Lung (tissue), 11 donors: ENCODE measurements at regions not wholly inside any gene's neighbourhood (a gene's known extent, or its start where the extent isn't known, plus 50 kb on each side); places are given as distances from the start of the nearest gene placed in this dataset.

Source experiments
- ATAC-seq: fragments of 200-7000 bp; cut with Tn5 transposase; one replicate; pipeline ENCODE4 v1.9.1; 2020; ENCODE audit warnings: moderate number of reproducible peaks; ENCODE audit not compliant: insufficient read depth, low FRiP score
- DNase-seq, 3 donors: peaks; one replicate each; pipeline ENCODE4 v3.0.0-alpha.2; 2013 to 2017
- H3K27ac ChIP-seq, 2 donors: one replicate each; pipeline ENCODE4 v1.5.1; 2013; ENCODE audit warnings: mild to moderate bottlenecking in 2 of 2, moderate library complexity in 2 of 2, control low read depth in 1 of 2, inconsistent platforms in 1 of 2, low read depth in 1 of 2, low read length in 1 of 2
- H3K27me3 ChIP-seq, 3 donors: one replicate each; pipeline ENCODE4 v1.5.1; 2013; ENCODE audit warnings: low read length in 2 of 3; ENCODE audit not compliant: control insufficient read depth in 3 of 3, insufficient read depth in 3 of 3
- H3K36me3 ChIP-seq, 4 donors: one replicate each; pipeline ENCODE4 v1.5.1; 2013; ENCODE audit warnings: low read length in 4 of 4, mild to moderate bottlenecking in 1 of 4, moderate library complexity in 1 of 4; ENCODE audit not compliant: control insufficient read depth in 4 of 4, insufficient read depth in 4 of 4
- H3K4me1 ChIP-seq, 5 donors: one replicate each; pipeline ENCODE4 v1.5.1; 2013; ENCODE audit warnings: low read length in 5 of 5, mild to moderate bottlenecking in 2 of 5, moderate library complexity in 1 of 5; ENCODE audit not compliant: control insufficient read depth in 5 of 5, insufficient read depth in 5 of 5
- H3K4me3 ChIP-seq: one replicate; pipeline ENCODE4 v1.5.1; 2013; ENCODE audit warnings: mild to moderate bottlenecking, control low read depth, moderate library complexity
- H3K9ac ChIP-seq, 2 donors: one replicate each; pipeline ENCODE4 v1.5.1; 2013; ENCODE audit warnings: low read length in 2 of 2, control low read depth in 1 of 2; ENCODE audit not compliant: insufficient read depth in 1 of 2
- H3K9me3 ChIP-seq, 4 donors: one replicate each; pipeline ENCODE4 v1.5.1; 2013; ENCODE audit warnings: low read length in 3 of 4, mild to moderate bottlenecking in 1 of 4, moderate library complexity in 1 of 4; ENCODE audit not compliant: control insufficient read depth in 4 of 4, insufficient read depth in 3 of 4
- WGBS, 2 donors: extraction: QIAGEN DNeasy Blood & Tissue Kit; methylation state at CpG; one replicate each; pipeline ENCODE4 v1.1.7; 2013; 5-methylcytosine and 5-hydroxymethylcytosine counted together
- TF ChIP-seq, protein P1 (sequence below): IDR thresholded peaks from 2 replicates; pipeline ENCODE4 v1.5.1; 2012; ENCODE audit warnings: mild to moderate bottlenecking; ENCODE audit errors: control extremely low read depth, extremely low read depth
- donor health status: control.
- donor health status: control.
- donor health status: Bipolar disorder and iron deficiency.
- donor health status: healthy.
- donor health status: DM: yes; HTN: yes; CAD: no.

DNA sequence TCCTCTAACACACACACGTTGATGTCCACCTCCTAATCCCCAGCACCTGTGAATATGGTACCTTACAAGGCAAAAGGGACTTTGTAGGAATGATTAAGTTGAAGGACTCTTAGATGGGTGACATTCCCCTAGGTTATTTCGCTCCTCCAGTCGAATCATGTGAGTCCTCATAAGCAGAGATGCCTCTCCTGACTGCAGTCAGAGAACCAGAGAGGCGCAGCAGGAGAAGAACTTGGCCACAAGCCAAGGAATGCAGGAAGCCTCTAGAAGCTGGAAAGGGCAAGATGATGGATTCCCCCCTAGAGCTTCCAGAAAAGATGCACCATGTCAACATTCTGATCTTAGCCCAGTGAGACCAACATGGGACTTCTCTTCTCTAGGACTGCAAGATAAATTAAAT lies 133.1 kb upstream of the PTPRT start:
- Histone ChIP-seq H3K4me1 (no peaks in the 10 kb centered on the region), H3K36me3 (no peaks in the 10 kb centered on the region), H3K4me3 (no peak overlapping the region), H3K27me3 (no peaks in the 10 kb centered on the region), H3K9ac (no peak overlapping the region), H3K9me3 (no peaks in the 10 kb centered on the region), H3K27ac (no peak overlapping the region)
- DNase-seq, result peak in 1 of 3 donors; percentile 33
- WGBS, 2 donors, result 46 to 73% methylated on average over 4 of the region's 4 CpGs
- ATAC-seq, result no peak
- TF ChIP-seq, protein P1, sequence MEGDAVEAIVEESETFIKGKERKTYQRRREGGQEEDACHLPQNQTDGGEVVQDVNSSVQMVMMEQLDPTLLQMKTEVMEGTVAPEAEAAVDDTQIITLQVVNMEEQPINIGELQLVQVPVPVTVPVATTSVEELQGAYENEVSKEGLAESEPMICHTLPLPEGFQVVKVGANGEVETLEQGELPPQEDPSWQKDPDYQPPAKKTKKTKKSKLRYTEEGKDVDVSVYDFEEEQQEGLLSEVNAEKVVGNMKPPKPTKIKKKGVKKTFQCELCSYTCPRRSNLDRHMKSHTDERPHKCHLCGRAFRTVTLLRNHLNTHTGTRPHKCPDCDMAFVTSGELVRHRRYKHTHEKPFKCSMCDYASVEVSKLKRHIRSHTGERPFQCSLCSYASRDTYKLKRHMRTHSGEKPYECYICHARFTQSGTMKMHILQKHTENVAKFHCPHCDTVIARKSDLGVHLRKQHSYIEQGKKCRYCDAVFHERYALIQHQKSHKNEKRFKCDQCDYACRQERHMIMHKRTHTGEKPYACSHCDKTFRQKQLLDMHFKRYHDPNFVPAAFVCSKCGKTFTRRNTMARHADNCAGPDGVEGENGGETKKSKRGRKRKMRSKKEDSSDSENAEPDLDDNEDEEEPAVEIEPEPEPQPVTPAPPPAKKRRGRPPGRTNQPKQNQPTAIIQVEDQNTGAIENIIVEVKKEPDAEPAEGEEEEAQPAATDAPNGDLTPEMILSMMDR, result no peak

DNA sequence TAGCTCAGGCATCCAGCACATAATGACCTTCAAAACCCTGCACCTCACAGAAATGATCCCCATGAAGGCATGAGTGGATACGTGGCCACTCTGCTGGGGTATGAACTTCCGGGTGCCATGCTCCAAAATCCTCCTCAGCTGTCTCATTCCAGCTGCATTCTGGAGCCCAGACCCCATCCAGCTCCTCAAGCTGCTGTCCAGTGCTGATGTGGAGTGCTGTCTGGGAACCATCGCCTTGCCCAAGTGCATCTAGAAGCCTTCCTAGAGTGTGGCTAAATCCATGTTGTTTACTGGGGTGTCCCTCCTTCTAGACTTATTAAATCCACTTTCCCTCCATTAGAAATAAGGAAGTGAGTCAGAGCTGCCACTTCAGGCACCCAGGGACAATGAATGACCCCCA lies 130.8 kb upstream of the PTPRT start:
- Histone ChIP-seq H3K4me3 (no peak overlapping the region), H3K27me3 (peaks cover 0 to 8% (median 0%) of the 10 kb centered on the region in 3 donors), H3K9ac (no peak overlapping the region), H3K4me1 (no peaks in the 10 kb centered on the region), H3K27ac (no peak overlapping the region), H3K9me3 (no peaks in the 10 kb centered on the region), H3K36me3 (no peaks in the 10 kb centered on the region)
- DNase-seq, result peak in 1 of 3 donors; percentile 28
- no peak for ATAC-seq
- 68 to 73% methylated on average over 3 of the region's 3 CpGs for WGBS, 2 donors
- TF ChIP-seq, protein P1, result no peak

DNA sequence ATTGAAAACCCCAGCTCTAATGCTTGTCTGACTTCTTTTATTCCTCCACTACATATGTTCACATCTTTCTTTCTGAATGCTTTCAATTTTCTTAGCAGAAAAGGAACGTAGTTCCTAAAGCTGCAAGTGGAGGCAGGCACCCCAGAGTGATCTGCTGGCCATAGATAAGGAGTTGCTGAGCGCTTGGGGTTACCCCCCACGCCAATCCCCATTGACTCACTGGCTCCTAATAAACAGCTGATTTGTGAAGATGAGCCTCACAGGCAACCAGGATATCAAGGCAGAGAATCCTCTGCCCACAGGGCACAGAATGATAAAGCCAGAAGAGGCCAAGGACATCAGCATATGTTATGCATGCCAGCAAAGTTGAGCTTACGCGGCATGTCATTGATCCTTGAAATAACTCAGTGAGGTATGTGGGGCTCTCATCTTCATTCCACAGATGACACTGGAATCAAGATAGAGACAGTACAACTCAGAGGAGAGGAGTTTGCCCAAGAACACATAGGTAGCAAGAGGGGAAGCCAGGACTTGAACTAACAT lies 129.1 kb upstream of the PTPRT start:
- H3K9me3 ChIP-seq, result no peaks in the 10 kb centered on the region
- H3K27me3 ChIP-seq, result peaks cover 0 to 8% (median 0%) of the 10 kb centered on the region in 3 donors
- H3K36me3 ChIP-seq, result no peaks in the 10 kb centered on the region
- no peak for ATAC-seq
- 68 to 74% methylated on average over 5 of the region's 5 CpGs for WGBS, 2 donors
- DNase-seq, result no peak
- no peak overlapping the region for H3K27ac ChIP-seq
- H3K9ac ChIP-seq, result no peak overlapping the region
- no peak overlapping the region for H3K4me3 ChIP-seq
- H3K4me1 ChIP-seq, result no peaks in the 10 kb centered on the region
- TF ChIP-seq, protein P1, result no peak

DNA sequence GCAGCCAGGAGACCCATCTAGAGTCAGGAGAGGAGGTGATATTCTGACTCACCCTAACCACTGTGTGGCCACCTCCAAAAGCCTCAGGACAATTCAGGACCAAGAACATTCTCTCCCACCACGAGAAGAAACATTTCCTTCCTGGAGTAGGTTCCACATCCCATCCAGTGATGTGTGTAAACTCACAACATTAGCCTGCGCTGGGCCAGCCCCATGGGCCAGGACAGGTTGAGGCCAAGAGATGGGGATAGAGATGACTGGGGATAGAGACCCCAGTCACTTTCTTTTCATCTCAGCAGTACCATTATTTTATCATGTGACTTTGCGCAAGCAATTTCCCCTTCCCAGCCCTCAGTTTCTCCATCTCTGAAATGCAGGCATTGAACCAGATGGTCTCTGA lies 126.6 kb upstream of the PTPRT start:
- H3K4me1 ChIP-seq, result no peaks in the 10 kb centered on the region
- no peak overlapping the region for H3K4me3 ChIP-seq
- H3K36me3 ChIP-seq, result no peaks in the 10 kb centered on the region
- TF ChIP-seq, protein P1, result no peak
- no peak for ATAC-seq
- H3K27ac ChIP-seq, result no peak overlapping the region
- 71 to 75% methylated on average over 3 of the region's 3 CpGs for WGBS, 2 donors
- H3K9me3 ChIP-seq, result no peaks in the 10 kb centered on the region
- DNase-seq, result no peak
- H3K27me3 ChIP-seq, result peaks cover 0 to 8% (median 3%) of the 10 kb centered on the region in 3 donors
- H3K9ac ChIP-seq, result no peak overlapping the region
